Activated CD4-positive, alpha-beta memory T cell treated with anti-CD3 and anti-CD28 coated beads for 36 hours (primary cell): ENCODE measurements at regions not wholly inside any gene's neighbourhood (a gene's known extent, or its start where the extent isn't known, plus 50 kb on each side); places are given as distances from the start of the nearest gene placed in this dataset.
"Not testable (repeated sequence)": the region's sequence is repeated elsewhere in the genome, so short reads cannot be mapped to it uniquely, and the experiment has no call there.

Experiments
- CTCF ChIA-PET: fragments of 350-600 bp; sonication (Branson Sonifier 250); formaldehyde crosslinking; loops from one replicate; lab custom pipeline; 2021; ENCODE audit warnings: antibody characterized with exemption, inconsistent platforms; lab: Charles Lee
- POLR2A ChIA-PET: fragments of 350-600 bp; sonication (Branson Sonifier 250); formaldehyde crosslinking; loops from one replicate; lab custom pipeline; 2021; ENCODE audit warnings: antibody characterized with exemption; lab: Charles Lee
- DNase-seq: peaks from one replicate; pipeline ENCODE4 v3.0.0-alpha.2; 2020
- H3K27ac Mint-ChIP-seq: one replicate; pipeline ENCODE4 v1.8.0; 2021; ENCODE audit warnings: mixed read lengths
- H3K27me3 Mint-ChIP-seq: one replicate; pipeline ENCODE4 v1.8.0; 2021; ENCODE audit warnings: mixed read lengths
- H3K36me3 Mint-ChIP-seq: one replicate; pipeline ENCODE4 v1.8.0; 2021; ENCODE audit warnings: mixed read lengths
- H3K4me1 Mint-ChIP-seq: one replicate; pipeline ENCODE4 v1.8.0; 2021; ENCODE audit warnings: low read depth, mixed read lengths
- H3K4me3 Mint-ChIP-seq: one replicate; pipeline ENCODE4 v1.8.0; 2021; ENCODE audit warnings: mild to moderate bottlenecking, mixed read lengths
- H3K9me3 Mint-ChIP-seq: one replicate; pipeline ENCODE4 v1.8.0; 2021; ENCODE audit warnings: mixed read lengths
- intact Hi-C: fragments of 100-400 bp; cut with micrococcal nuclease; formaldehyde crosslinking; loops from one replicate; pipeline ENCODE4 v1.15.1; 2023

GRCh38 chr2:123540291-123540690 lies 484.8 kb upstream of the CNTNAP5 start:
- peaks cover 2% of the 10 kb centered on the region for H3K36me3 Mint-ChIP-seq
- DNase-seq = no peak
- intact Hi-C loops = no loop called here
- peaks cover 31% of the 10 kb centered on the region for H3K9me3 Mint-ChIP-seq
- no peak overlapping the region for H3K27ac Mint-ChIP-seq
- H3K4me1 Mint-ChIP-seq = no peaks in the 10 kb centered on the region
- H3K4me3 Mint-ChIP-seq = no peak overlapping the region
- no peaks in the 10 kb centered on the region for H3K27me3 Mint-ChIP-seq
- POLR2A ChIA-PET = no interaction called here
- CTCF ChIA-PET = no interaction called here

DNA sequence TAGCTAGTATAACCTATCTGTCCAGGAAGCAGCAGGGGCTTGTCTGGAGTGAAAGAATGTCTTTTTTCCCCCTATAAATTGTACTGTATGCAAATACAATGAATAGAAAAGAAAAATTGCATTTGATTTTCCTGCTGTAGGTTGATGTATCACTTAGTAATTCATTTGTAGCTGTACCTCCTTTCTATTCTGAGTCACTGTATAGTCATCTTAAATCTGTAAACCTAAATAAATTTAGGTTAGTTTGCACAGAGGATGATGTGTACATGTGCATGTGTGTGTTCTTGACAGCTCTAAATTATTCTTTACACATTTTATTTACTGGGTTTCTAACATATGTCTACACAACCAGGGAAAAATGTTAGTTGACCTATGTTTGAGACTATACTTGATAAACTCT lies 478.7 kb upstream of the CNTNAP5 start:
- ChIA-PET CTCF (no interaction called here), POLR2A (no interaction called here)
- intact Hi-C loops = no loop called here
- no peaks in the 10 kb centered on the region for H3K4me1 Mint-ChIP-seq
- H3K36me3 Mint-ChIP-seq = no peaks in the 10 kb centered on the region
- no peaks in the 10 kb centered on the region for H3K27me3 Mint-ChIP-seq
- H3K27ac Mint-ChIP-seq = no peak overlapping the region
- peaks cover 28% of the 10 kb centered on the region for H3K9me3 Mint-ChIP-seq
- DNase-seq = no peak
- H3K4me3 Mint-ChIP-seq = no peak overlapping the region

- CTCF ChIA-PET = no interaction called here
- H3K4me3 Mint-ChIP-seq = no peak overlapping the region
- no peak for DNase-seq
Measured at GRCh38 chr2:123563515-123563914, 461.6 kb upstream of the CNTNAP5 start.

GRCh38 chr2:123566291-123566946 lies 458.7 kb upstream of the CNTNAP5 start:
- Mint-ChIP-seq H3K27me3 (no peaks in the 10 kb centered on the region), H3K27ac (no peak overlapping the region), H3K4me1 (no peaks in the 10 kb centered on the region), H3K9me3 (peaks cover 12% of the 10 kb centered on the region), H3K4me3 (no peak overlapping the region), H3K36me3 (no peaks in the 10 kb centered on the region)
- intact Hi-C loops = no loop called here
- DNase-seq = no peak
- CTCF ChIA-PET = no interaction called here
- POLR2A ChIA-PET = no interaction called here

More at GRCh38 chr2:123563515-123563914, 461.6 kb upstream of the CNTNAP5 start:
- Mint-ChIP-seq H3K27me3 (no peaks in the 10 kb centered on the region), H3K9me3 (peaks cover 18% of the 10 kb centered on the region), H3K4me1 (no peaks in the 10 kb centered on the region), H3K36me3 (no peaks in the 10 kb centered on the region), H3K27ac (no peak overlapping the region)
- intact Hi-C loops = no loop called here
- POLR2A ChIA-PET = no interaction called here

DNA sequence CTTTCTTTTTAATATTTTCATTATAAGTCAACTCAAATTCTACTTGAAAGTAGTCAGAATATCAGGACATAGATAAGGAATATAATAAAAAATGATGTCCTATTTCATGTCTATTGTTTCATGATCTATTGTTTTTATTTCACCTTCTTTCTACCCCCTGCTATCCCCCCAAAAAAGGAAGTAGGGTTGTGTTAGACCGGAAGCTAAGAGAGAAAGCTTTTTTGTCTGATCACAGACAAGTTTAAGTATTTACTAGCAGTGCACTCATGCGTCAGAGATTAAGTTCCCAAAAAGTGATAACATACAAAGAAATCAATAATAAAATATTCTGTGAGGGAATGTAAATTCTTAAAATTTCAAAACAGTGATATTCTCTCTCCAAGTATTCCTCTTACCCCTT lies 447.1 kb upstream of the CNTNAP5 start:
- ChIA-PET CTCF (no interaction called here), POLR2A (no interaction called here)
- Mint-ChIP-seq H3K4me1 (no peaks in the 10 kb centered on the region), H3K4me3 (no peak overlapping the region), H3K27me3 (no peaks in the 10 kb centered on the region), H3K27ac (no peak overlapping the region), H3K9me3 (peaks cover 16% of the 10 kb centered on the region), H3K36me3 (no peaks in the 10 kb centered on the region)
- DNase-seq = no peak
- intact Hi-C loops = no loop called here

DNA sequence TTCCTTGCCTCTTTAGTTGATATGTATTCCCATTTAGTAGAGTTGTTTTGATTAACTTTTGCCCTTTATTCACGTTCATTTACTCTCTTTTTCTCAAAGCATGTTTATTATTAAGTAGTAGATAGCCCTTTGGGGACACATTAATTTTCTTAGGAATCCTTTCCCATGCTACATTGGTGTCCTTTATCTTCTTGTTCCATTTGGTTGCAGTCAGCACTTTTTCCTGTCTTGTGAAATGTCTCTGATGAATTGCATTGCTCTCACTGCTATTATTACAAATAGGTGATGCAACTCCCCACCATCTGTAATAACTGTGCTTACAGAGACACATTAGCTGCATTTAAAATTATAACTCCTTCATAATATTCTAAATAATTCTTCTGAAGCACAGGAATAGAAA lies 428.5 kb upstream of the CNTNAP5 start:
- H3K36me3 Mint-ChIP-seq = no peaks in the 10 kb centered on the region
- H3K27ac Mint-ChIP-seq = no peak overlapping the region
- no peaks in the 10 kb centered on the region for H3K4me1 Mint-ChIP-seq
- POLR2A ChIA-PET = no interaction called here
- intact Hi-C loops = no loop called here
- H3K4me3 Mint-ChIP-seq = no peak overlapping the region
- CTCF ChIA-PET = no interaction called here
- peaks cover 46% of the 10 kb centered on the region for H3K9me3 Mint-ChIP-seq
- no peaks in the 10 kb centered on the region for H3K27me3 Mint-ChIP-seq
- DNase-seq = no peak

DNA sequence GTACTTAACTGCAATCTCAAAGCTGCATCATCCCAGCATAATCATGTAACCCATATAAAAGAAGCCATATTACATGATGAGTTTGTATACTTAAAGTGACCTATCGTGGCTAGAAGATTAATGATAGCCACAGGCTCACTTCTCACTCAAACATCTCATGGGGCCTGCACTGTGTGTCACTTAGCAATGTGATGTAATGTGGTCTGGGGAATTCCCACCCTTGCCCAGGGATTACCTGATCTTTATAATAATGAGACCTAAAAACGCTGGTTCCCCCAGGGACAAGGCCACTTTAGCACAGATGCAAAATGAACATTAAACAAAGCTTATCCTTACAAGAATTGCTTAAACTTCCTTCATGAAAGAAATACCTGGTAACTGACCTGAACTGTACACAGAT lies 427.1 kb upstream of the CNTNAP5 start:
- H3K4me1 Mint-ChIP-seq = no peaks in the 10 kb centered on the region
- CTCF ChIA-PET = no interaction called here
- H3K27me3 Mint-ChIP-seq = no peaks in the 10 kb centered on the region
- POLR2A ChIA-PET = no interaction called here
- no peaks in the 10 kb centered on the region for H3K36me3 Mint-ChIP-seq
- H3K27ac Mint-ChIP-seq = no peak overlapping the region
- H3K4me3 Mint-ChIP-seq = no peak overlapping the region
- intact Hi-C loops = no loop called here
- DNase-seq = no peak
- peaks cover 41% of the 10 kb centered on the region for H3K9me3 Mint-ChIP-seq

- ChIA-PET POLR2A (no interaction called here), CTCF (no interaction called here)
- Mint-ChIP-seq H3K36me3 (no peaks in the 10 kb centered on the region), H3K4me1 (no peaks in the 10 kb centered on the region), H3K27me3 (no peaks in the 10 kb centered on the region), H3K4me3 (no peak overlapping the region), H3K9me3 (peaks cover 21% of the 10 kb centered on the region), H3K27ac (no peak overlapping the region)
- DNase-seq = no peak
- intact Hi-C loops = no loop called here
Measured at GRCh38 chr2:123606631-123607030, 418.5 kb upstream of the CNTNAP5 start.

DNA sequence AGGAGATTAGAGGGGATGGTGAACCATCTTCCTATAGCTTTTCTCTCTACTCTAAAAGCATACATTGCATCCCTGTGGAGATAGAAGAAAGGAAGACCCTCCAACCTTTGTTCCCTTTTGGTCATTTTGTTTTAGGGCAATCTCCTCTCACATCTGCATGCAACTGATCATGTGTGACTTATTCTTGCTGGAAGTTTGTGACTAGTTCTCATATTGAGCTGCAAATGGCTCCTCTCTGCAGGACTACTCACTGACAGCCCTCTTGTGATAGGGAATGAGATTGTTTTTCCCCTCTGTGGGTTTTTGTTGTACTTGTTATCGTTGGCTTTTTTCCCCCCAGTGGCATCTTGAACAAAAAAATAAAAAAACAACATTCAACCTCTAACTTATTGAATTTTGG lies 416.0 kb upstream of the CNTNAP5 start:
- intact Hi-C loops = no loop called here
- no peaks in the 10 kb centered on the region for H3K27me3 Mint-ChIP-seq

GRCh38 chr2:123614596-123614995 lies 410.5 kb upstream of the CNTNAP5 start:
- H3K27ac Mint-ChIP-seq = no peak overlapping the region
- intact Hi-C loops = no loop called here
- DNase-seq = no peak
- no peak overlapping the region for H3K4me3 Mint-ChIP-seq
- H3K4me1 Mint-ChIP-seq = no peaks in the 10 kb centered on the region
- H3K9me3 Mint-ChIP-seq = peaks cover 37% of the 10 kb centered on the region
- ChIA-PET POLR2A (no interaction called here), CTCF (no interaction called here)
- no peaks in the 10 kb centered on the region for H3K36me3 Mint-ChIP-seq
- no peaks in the 10 kb centered on the region for H3K27me3 Mint-ChIP-seq

More for the DNA sequence above, 416.0 kb upstream of the CNTNAP5 start:
- Mint-ChIP-seq H3K27ac (no peak overlapping the region), H3K4me3 (no peak overlapping the region), H3K36me3 (no peaks in the 10 kb centered on the region), H3K4me1 (no peaks in the 10 kb centered on the region), H3K9me3 (peaks cover 30% of the 10 kb centered on the region)
- no peak for DNase-seq
- CTCF ChIA-PET = no interaction called here
- POLR2A ChIA-PET = no interaction called here

DNA sequence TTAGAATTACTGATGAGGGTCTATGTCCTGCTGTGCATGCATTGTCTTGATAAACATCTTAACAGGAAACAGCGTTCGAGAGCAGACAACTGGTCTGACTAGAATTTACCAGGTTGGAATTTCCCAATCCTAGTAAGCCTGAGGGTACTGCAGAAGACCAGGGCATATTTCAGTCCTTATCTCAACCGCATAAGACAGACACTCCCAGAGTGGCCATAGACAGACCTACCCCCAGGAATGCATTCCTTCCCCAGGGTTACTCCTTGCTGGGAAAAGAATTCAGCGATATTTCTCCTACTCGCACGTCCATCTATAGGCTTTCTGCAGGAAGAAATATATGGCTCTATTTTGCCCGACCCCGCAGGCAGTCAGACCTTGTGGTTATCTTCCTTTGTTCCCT lies 406.4 kb upstream of the CNTNAP5 start:
- H3K4me3 Mint-ChIP-seq, POLR2A ChIA-PET, CTCF ChIA-PET, H3K27ac Mint-ChIP-seq, H3K4me1 Mint-ChIP-seq, H3K36me3 Mint-ChIP-seq, H3K27me3 Mint-ChIP-seq, intact Hi-C loops, DNase-seq: not testable (repeated sequence)
- H3K9me3 Mint-ChIP-seq = peaks cover 25% of the 10 kb centered on the region

- no peaks in the 10 kb centered on the region for H3K36me3 Mint-ChIP-seq
- no peaks in the 10 kb centered on the region for H3K27me3 Mint-ChIP-seq
- no peak overlapping the region for H3K27ac Mint-ChIP-seq
- no peak for DNase-seq
- no peak overlapping the region for H3K4me3 Mint-ChIP-seq
- intact Hi-C loops = no loop called here
- peaks cover 8% of the 10 kb centered on the region for H3K9me3 Mint-ChIP-seq
- ChIA-PET CTCF (no interaction called here), POLR2A (no interaction called here)
- H3K4me1 Mint-ChIP-seq = no peaks in the 10 kb centered on the region
Measured at GRCh38 chr2:123624816-123625215, 400.3 kb upstream of the CNTNAP5 start.

GRCh38 chr2:123636232-123636631 lies 388.9 kb upstream of the CNTNAP5 start:
- POLR2A ChIA-PET = no interaction called here
- CTCF ChIA-PET = no interaction called here
- H3K4me3 Mint-ChIP-seq = no peak overlapping the region
- H3K9me3 Mint-ChIP-seq = peaks cover 14% of the 10 kb centered on the region
- DNase-seq = no peak
- no peaks in the 10 kb centered on the region for H3K27me3 Mint-ChIP-seq
- intact Hi-C loops = no loop called here
- H3K27ac Mint-ChIP-seq = no peak overlapping the region
- H3K36me3 Mint-ChIP-seq = no peaks in the 10 kb centered on the region
- H3K4me1 Mint-ChIP-seq = no peaks in the 10 kb centered on the region
